Iris pigment epithelial cell (primary cell): ENCODE measurements at regions not wholly inside any gene's neighbourhood (a gene's known extent, or its start where the extent isn't known, plus 50 kb on each side); places are given as distances from the start of the nearest gene placed in this dataset.
A peak's percentile ranks its signal among the peaks of the same experiment; 100 is the strongest.

Source experiments
- DNase-seq: peaks from one replicate; pipeline ENCODE4 v3.0.0-alpha.2; 2011; ENCODE audit warnings: low read depth

GRCh38 chrX:93598076-93598475 lies 75.3 kb downstream of the NAP1L3 start:
- no peak for DNase-seq

- DNase-seq = no peak
Observed at GRCh38 chrX:93594780-93595179, 78.6 kb downstream of the NAP1L3 start.

GRCh38 chrX:93593966-93594365 lies 79.4 kb downstream of the NAP1L3 start:
- DNase-seq = no peak

- no peak for DNase-seq
Observed at GRCh38 chrX:93591398-93591797, 82.0 kb downstream of the NAP1L3 start.

GRCh38 chrX:93585661-93586060 lies 87.7 kb downstream of the NAP1L3 start:
- no peak for DNase-seq

GRCh38 chrX:93580634-93581033 lies 92.7 kb downstream of the NAP1L3 start:
- no peak for DNase-seq

- peak; percentile 0 for DNase-seq
Observed at GRCh38 chrX:93538575-93538974, 134.8 kb downstream of the NAP1L3 start.

- no peak for DNase-seq
Observed at GRCh38 chrX:93528917-93529316, 144.5 kb downstream of the NAP1L3 start.
